ENCODE measurements at regions not wholly inside any gene's neighbourhood (a gene's known extent, or its start where the extent isn't known, plus 50 kb on each side); places are given as distances from the start of the nearest gene placed in this dataset.

DNA sequence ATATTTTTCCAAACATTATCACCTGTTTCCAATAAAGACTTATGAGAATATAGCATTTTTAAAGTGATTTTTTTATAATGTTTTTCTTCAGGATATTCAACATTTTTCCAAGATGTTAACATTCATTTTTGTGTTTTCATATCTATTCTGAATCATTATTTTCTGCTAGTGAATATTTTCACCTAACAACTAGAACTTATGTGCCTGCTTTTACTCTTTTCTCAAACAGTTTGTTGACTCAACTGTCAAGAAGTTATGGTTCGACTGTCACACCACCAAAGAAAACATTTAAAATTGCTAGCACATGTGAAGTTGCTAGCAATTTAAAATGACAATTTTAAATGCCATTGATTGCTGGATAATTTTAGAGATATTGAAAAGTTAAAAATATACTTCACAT is 343.3 kb upstream of the CDH9 start:
- no peaks in the 10 kb centered on the region for H3K27me3 ChIP-seq
- TF ChIP-seq POLR2AphosphoS5 (IDR thresholded peaks at IDR 0.05; ENCODE audit: insufficient read depth in 1 of 2, low read depth in 1 of 2) = no peak
- no peak for TF ChIP-seq POLR2A (IDR thresholded peaks at IDR 0.05)
- TF ChIP-seq, protein P1, sequence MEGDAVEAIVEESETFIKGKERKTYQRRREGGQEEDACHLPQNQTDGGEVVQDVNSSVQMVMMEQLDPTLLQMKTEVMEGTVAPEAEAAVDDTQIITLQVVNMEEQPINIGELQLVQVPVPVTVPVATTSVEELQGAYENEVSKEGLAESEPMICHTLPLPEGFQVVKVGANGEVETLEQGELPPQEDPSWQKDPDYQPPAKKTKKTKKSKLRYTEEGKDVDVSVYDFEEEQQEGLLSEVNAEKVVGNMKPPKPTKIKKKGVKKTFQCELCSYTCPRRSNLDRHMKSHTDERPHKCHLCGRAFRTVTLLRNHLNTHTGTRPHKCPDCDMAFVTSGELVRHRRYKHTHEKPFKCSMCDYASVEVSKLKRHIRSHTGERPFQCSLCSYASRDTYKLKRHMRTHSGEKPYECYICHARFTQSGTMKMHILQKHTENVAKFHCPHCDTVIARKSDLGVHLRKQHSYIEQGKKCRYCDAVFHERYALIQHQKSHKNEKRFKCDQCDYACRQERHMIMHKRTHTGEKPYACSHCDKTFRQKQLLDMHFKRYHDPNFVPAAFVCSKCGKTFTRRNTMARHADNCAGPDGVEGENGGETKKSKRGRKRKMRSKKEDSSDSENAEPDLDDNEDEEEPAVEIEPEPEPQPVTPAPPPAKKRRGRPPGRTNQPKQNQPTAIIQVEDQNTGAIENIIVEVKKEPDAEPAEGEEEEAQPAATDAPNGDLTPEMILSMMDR (IDR thresholded peaks at IDR 0.05) = no peak
- no peak overlapping the region for H3K4me3 ChIP-seq
- H3K9me3 ChIP-seq = no peaks in the 10 kb centered on the region
- no peak overlapping the region for H3K27ac ChIP-seq
- H3K36me3 ChIP-seq = no peaks in the 10 kb centered on the region
- intact Hi-C loops (cut with DNase I) = no loop called here
- DNase-seq (ENCODE audit: extremely low spot score in 2 of 2) = no peak
- H3K4me1 ChIP-seq = no peaks in the 10 kb centered on the region

DNA sequence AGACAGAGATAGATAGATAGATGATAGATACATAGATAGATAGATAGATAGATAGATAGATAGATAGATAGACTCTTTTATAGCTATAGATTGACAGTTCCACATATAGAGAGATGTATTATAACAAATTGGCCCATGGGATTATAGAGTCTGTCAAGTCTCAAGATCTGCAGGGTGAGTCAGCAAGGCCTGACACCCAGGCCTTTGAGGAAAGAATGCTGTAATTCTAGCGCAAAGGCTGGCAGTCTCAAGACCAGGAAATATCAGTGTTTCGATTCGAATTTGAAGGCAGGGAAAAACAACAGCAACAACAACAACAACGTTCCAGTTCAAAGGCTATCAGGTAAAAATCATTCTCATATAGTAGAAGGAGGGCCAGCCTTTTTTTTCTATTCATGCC is 339.2 kb upstream of the CDH9 start:
- DNase-seq (ENCODE audit: extremely low spot score in 2 of 2) = no peak
- H3K27ac ChIP-seq = no peak overlapping the region
- intact Hi-C loops (cut with DNase I) = no loop called here
- H3K9me3 ChIP-seq = no peaks in the 10 kb centered on the region
- H3K4me3 ChIP-seq = no peak overlapping the region
- no peaks in the 10 kb centered on the region for H3K27me3 ChIP-seq
- no peaks in the 10 kb centered on the region for H3K4me1 ChIP-seq
- H3K36me3 ChIP-seq = no peaks in the 10 kb centered on the region
- TF ChIP-seq, protein P1 (IDR thresholded peaks at IDR 0.05) = no peak
- TF ChIP-seq POLR2A (IDR thresholded peaks at IDR 0.05) = no peak
- no peak for TF ChIP-seq POLR2AphosphoS5 (IDR thresholded peaks at IDR 0.05; ENCODE audit: insufficient read depth in 1 of 2, low read depth in 1 of 2)

DNA sequence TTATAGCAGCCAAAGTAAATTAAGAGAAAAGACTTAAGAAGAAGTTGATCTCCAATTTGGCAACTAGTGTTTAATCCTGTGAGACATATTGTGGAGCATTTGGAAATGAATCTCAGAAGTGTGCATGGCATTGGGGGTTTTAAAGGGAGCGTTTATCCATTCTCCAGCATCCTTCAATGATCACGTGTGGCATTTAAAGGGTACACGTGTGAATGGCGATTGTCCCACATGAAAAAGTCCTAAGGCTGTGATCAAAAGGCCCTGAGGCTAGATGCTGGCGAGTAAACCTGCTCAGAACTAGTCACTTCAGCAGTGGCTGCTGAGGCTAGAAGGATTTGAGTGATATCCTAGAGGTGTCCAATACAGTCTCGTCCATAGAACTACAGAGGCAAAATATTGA is 315.6 kb upstream of the CDH9 start:
- intact Hi-C loops (cut with DNase I) = no loop called here
- Histone ChIP-seq H3K9me3 (no peaks in the 10 kb centered on the region), H3K4me3 (no peak overlapping the region), H3K27ac (no peak overlapping the region), H3K36me3 (no peaks in the 10 kb centered on the region), H3K27me3 (no peaks in the 10 kb centered on the region), H3K4me1 (no peaks in the 10 kb centered on the region)
- DNase-seq (ENCODE audit: extremely low spot score in 2 of 2) = no peak
- no peak for TF ChIP-seq POLR2AphosphoS5 (IDR thresholded peaks at IDR 0.05; ENCODE audit: insufficient read depth in 1 of 2, low read depth in 1 of 2)
- TF ChIP-seq, protein P1 (IDR thresholded peaks at IDR 0.05) = no peak
- no peak for TF ChIP-seq POLR2A (IDR thresholded peaks at IDR 0.05)

DNA sequence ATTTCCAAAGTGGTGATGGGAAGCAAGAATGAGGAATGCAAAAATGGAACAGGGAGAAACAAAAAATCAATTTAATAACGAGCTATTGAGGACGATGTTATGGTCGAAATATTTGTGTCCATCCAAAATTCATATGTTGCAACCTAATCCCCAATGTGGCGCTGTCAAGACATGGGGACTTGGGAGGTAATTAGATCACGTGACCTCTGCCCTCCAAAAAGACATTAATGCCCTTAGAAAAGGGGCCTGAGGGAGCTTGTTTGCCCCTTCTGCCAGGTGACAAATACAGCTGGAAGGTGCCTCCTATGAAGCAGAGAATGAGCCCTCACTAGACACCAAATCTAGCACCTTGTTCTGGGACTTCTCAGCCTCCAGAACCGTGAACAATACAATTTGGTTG is 315.2 kb upstream of the CDH9 start:
- intact Hi-C loops (cut with DNase I) = no loop called here
- no peaks in the 10 kb centered on the region for H3K36me3 ChIP-seq
- no peaks in the 10 kb centered on the region for H3K9me3 ChIP-seq
- no peak for DNase-seq (ENCODE audit: extremely low spot score in 2 of 2)
- TF ChIP-seq POLR2A (IDR thresholded peaks at IDR 0.05) = no peak
- no peaks in the 10 kb centered on the region for H3K4me1 ChIP-seq
- H3K4me3 ChIP-seq = no peak overlapping the region
- H3K27me3 ChIP-seq = no peaks in the 10 kb centered on the region
- H3K27ac ChIP-seq = no peak overlapping the region

DNA sequence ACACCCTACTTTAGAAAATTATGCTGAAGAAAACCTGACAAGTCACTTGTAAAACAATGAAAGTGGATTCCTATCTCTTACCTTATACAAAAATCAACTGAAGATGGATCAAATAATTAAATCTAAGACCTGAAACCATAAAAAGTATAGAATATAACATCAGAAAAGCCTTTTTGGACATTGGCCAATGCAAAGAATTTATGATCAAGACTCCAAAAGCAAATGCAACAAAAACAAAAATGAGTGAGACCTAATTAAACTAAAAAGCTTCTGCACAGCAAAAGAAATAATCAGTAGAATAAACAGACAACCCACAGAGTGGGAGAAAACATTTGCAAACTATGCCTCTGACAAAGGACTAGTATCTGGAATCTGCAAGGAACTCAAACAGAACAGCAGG is 303.0 kb upstream of the CDH9 start:
- intact Hi-C loops (cut with DNase I) = no loop called here
- TF ChIP-seq, protein P1 (IDR thresholded peaks at IDR 0.05) = no peak
- TF ChIP-seq POLR2A (IDR thresholded peaks at IDR 0.05) (no peak), POLR2AphosphoS5 (IDR thresholded peaks at IDR 0.05; ENCODE audit: insufficient read depth in 1 of 2, low read depth in 1 of 2) (no peak)
- H3K4me3 ChIP-seq = no peak overlapping the region

DNA sequence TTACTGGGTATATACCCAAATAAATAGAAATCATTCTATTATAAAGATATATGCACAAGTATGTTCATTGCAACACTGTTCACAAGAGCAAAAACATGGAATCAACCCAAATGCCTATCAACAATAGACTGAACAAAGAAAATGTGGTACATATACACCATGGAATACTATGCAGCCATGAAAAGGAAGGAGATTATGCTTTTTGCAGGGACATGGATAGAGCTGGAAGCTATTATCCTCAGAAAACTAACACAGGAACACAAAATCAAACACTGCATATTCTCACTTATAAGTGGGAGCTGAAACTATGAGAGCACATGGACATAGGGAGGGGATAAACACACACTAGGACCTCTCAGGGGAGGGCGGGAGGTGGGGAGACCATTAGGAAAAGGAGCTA is 298.4 kb upstream of the CDH9 start:
- Histone ChIP-seq H3K4me3 (no peak overlapping the region), H3K36me3 (no peaks in the 10 kb centered on the region), H3K9me3 (no peaks in the 10 kb centered on the region), H3K27me3 (no peaks in the 10 kb centered on the region), H3K27ac (no peak overlapping the region), H3K4me1 (no peaks in the 10 kb centered on the region)
- TF ChIP-seq, protein P1 (IDR thresholded peaks at IDR 0.05) = no peak
- TF ChIP-seq POLR2A (IDR thresholded peaks at IDR 0.05) = no peak
- no peak for TF ChIP-seq POLR2AphosphoS5 (IDR thresholded peaks at IDR 0.05; ENCODE audit: insufficient read depth in 1 of 2, low read depth in 1 of 2)
- intact Hi-C loops (cut with DNase I) = no loop called here
- no peak for DNase-seq (ENCODE audit: extremely low spot score in 2 of 2)

More for the DNA sequence above, 303.0 kb upstream of the CDH9 start:
- H3K36me3 ChIP-seq = no peaks in the 10 kb centered on the region
- H3K27ac ChIP-seq = no peak overlapping the region
- no peaks in the 10 kb centered on the region for H3K4me1 ChIP-seq
- DNase-seq (ENCODE audit: extremely low spot score in 2 of 2) = no peak
- H3K9me3 ChIP-seq = no peaks in the 10 kb centered on the region
- H3K27me3 ChIP-seq = no peaks in the 10 kb centered on the region
